Stimulated activated naive B cell treated with anti-CD40 and anti-IgM and Interleukin-4, amounts not matched to agents 10 μg/mL and 1 μg/mL and 100 μg/mL, for 72 hours (primary cell): ENCODE measurements at regions not wholly inside any gene's neighbourhood (a gene's known extent, or its start where the extent isn't known, plus 50 kb on each side); places are given as distances from the start of the nearest gene placed in this dataset.

Experiments
- ATAC-seq, 2 donors: fragments of 150-1000 bp; cut with Tn5 transposase; replicated peaks; 2 replicates each; pipeline ENCODE4 v1.10.0; 2021; ENCODE audit warnings: moderate library complexity in 1 of 2
- DNase-seq: peaks from one replicate; pipeline ENCODE4 v3.0.0; 2021
- H3K27ac Mint-ChIP-seq: one replicate; pipeline ENCODE4 v1.8.0; 2022; ENCODE audit warnings: mild to moderate bottlenecking, mixed read lengths
- H3K27me3 Mint-ChIP-seq, 2 donors: one replicate each; pipeline ENCODE4 v1.8.0; 2022; ENCODE audit warnings: mixed read lengths in 2 of 2
- H3K36me3 Mint-ChIP-seq, 2 donors: one replicate each; pipeline ENCODE4 v1.8.0; 2022; ENCODE audit warnings: mixed read lengths in 2 of 2, mild to moderate bottlenecking in 1 of 2
- H3K4me1 Mint-ChIP-seq, 2 donors: one replicate each; pipeline ENCODE4 v1.8.0; 2022; ENCODE audit warnings: mixed read lengths in 2 of 2, mild to moderate bottlenecking in 1 of 2
- H3K4me3 Mint-ChIP-seq, 2 donors: one replicate each; pipeline ENCODE4 v1.8.0; 2022; ENCODE audit warnings: mild to moderate bottlenecking in 2 of 2, mixed read lengths in 2 of 2, moderate library complexity in 1 of 2
- H3K9me3 Mint-ChIP-seq, 2 donors: one replicate each; pipeline ENCODE4 v1.8.0; 2022; ENCODE audit warnings: mixed read lengths in 2 of 2, mild to moderate bottlenecking in 1 of 2

DNA sequence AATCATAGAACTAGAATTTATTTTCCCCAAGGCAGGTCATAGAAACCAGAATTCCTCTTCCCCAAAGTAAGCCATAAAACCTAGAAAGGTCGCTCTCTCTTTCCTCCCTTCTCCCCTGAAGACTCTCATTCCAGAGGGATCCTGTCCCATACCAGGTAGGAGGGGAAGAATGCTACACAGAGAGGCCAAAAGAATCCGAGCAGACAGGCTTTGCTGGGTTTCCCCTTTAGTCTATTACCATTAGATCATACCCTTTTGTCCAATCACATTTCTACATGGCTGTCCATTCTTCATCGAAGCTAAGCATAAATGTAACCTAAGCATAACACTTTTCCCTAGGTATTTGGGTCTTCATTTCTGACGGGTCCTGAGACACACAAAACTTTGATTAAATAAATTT is 204.5 kb downstream of the SPTSSA start:
- Mint-ChIP-seq H3K9me3 (no peaks in the 10 kb centered on the region), H3K4me3 (no peak overlapping the region), H3K27me3 (peaks cover 5 to 6% of the 10 kb centered on the region in 2 donors), H3K4me1 (no peaks in the 10 kb centered on the region), H3K27ac (no peak overlapping the region), H3K36me3 (no peaks in the 10 kb centered on the region)
- ATAC-seq, result no peak
- no peak for DNase-seq

DNA sequence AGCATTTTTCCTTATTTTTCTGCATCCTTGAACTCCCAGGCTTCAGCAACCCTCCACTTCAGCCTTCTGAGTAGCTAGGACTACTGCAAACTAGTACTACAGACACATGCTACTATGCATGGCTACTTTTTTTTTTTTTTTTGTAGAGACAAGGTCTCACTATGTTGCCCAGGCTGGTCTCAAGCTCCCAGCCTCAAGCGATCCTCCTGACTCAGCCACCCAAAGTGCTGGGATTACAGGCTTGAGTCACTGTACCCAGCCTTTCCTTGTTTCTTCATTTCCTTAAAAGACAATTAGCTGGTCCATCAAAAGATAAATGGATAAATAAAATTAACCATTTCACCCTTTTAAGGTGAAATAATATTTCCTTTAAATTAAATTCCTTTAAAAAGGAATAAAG is 205.8 kb downstream of the SPTSSA start:
- peaks cover 5 to 7% of the 10 kb centered on the region in 2 donors for H3K27me3 Mint-ChIP-seq
- no peaks in the 10 kb centered on the region for H3K9me3 Mint-ChIP-seq
- no peaks in the 10 kb centered on the region for H3K36me3 Mint-ChIP-seq
- no peak for ATAC-seq
- no peak for DNase-seq
- H3K4me1 Mint-ChIP-seq, result peaks cover 0 to 1% of the 10 kb centered on the region in 2 donors
- no peak overlapping the region for H3K4me3 Mint-ChIP-seq
- no peak overlapping the region for H3K27ac Mint-ChIP-seq

DNA sequence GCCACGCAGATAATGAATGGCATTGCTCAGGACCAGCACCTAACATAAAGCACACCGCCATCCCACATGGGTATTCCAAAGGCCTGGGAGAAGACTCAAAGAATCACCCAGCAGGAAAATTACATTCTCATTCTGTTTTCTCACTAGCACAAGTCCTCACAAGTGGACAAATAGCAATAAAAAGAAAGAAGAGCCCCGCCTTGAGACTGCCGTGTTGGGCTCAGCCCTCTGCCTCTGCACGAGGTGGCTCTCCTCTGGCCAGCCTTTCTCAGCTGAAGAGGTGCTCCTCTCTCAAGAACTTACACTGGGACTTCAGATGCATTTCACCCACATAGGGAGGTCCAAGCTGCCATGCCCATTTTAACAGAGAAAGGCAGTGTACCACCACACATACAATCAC is 207.5 kb downstream of the SPTSSA start:
- no peak overlapping the region for H3K27ac Mint-ChIP-seq
- ATAC-seq (no peak), DNase-seq (no peak)
- no peaks in the 10 kb centered on the region for H3K36me3 Mint-ChIP-seq
- peaks cover 5 to 11% of the 10 kb centered on the region in 2 donors for H3K27me3 Mint-ChIP-seq
- H3K4me1 Mint-ChIP-seq, result peaks cover 0 to 1% of the 10 kb centered on the region in 2 donors
- H3K4me3 Mint-ChIP-seq, result no peak overlapping the region
- no peaks in the 10 kb centered on the region for H3K9me3 Mint-ChIP-seq

DNA sequence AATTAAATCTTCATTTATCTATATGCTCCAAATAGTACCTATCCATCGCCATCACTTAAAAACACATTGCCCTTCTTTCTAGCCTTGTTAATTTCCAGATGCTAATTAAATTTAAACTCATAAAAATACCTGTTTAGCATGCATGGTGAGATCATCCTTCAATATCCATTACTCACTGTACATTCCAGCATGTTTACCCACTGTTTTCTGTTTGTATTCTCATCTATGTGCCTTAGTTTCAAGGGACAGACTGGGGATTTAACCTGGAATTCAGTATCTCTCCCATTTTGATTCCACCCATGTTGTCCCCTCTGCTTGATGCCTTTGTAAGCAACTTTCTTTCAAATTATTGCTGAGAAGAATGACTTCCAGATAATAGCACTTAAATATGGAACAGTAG is 208.0 kb downstream of the SPTSSA start:
- Mint-ChIP-seq H3K27ac (no peak overlapping the region), H3K4me3 (no peak overlapping the region), H3K9me3 (no peaks in the 10 kb centered on the region), H3K27me3 (peaks cover 5 to 11% of the 10 kb centered on the region in 2 donors), H3K36me3 (no peaks in the 10 kb centered on the region), H3K4me1 (peaks cover 0 to 1% of the 10 kb centered on the region in 2 donors)
- no peak for ATAC-seq
- DNase-seq, result no peak

DNA sequence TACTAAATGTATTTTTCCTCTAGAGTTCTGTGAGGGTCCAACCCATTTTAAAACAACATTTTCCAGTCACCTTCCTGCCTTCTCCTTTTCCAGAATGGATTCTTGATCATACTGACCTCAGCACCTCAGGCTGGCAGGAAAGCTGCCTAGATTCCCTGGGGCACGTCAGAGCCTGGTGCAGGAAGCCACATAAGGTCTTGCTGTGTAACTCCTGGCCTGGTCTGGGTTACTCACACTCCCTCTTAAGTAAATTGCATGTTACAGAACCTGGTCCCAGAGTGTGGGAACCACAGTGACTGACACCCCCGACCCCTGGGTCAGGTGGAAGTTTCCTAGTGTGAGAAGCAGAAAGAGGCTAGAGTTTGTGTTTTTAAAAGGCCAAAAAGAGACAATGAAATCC is 209.8 kb downstream of the SPTSSA start:
- Mint-ChIP-seq H3K4me3 (no peak overlapping the region), H3K27ac (no peak overlapping the region), H3K27me3 (peaks cover under 1 to 6% of the 10 kb centered on the region in 2 donors), H3K4me1 (peaks cover 0 to 1% of the 10 kb centered on the region in 2 donors), H3K36me3 (no peaks in the 10 kb centered on the region), H3K9me3 (no peaks in the 10 kb centered on the region)
- DNase-seq (no peak), ATAC-seq (no peak)

DNA sequence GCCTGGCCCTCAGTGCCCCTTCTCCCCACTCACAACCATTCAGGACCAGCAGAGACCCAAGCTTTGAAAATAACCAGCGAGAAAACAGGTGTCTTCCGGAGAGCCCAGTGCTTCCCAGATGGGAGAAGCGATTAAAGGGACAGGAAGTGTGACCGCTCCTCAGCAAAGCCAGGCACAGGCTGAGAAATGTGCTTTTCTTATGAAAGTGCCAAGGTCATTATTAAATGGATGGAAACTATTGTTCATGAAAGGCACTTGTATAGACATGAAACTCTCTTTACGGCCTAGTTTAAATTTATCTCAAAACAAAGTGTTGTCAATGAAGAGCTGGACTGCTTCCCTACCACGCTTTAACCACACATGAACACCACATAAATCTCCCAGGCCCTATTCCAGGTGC is 210.4 kb downstream of the SPTSSA start:
- no peaks in the 10 kb centered on the region for H3K9me3 Mint-ChIP-seq
- H3K4me1 Mint-ChIP-seq, result peaks cover 0 to 1% of the 10 kb centered on the region in 2 donors
- no peak for ATAC-seq
- H3K27ac Mint-ChIP-seq, result no peak overlapping the region
- no peak for DNase-seq
- H3K36me3 Mint-ChIP-seq, result no peaks in the 10 kb centered on the region
- H3K4me3 Mint-ChIP-seq, result no peak overlapping the region
- peaks cover 0 to 6% of the 10 kb centered on the region in 2 donors for H3K27me3 Mint-ChIP-seq

DNA sequence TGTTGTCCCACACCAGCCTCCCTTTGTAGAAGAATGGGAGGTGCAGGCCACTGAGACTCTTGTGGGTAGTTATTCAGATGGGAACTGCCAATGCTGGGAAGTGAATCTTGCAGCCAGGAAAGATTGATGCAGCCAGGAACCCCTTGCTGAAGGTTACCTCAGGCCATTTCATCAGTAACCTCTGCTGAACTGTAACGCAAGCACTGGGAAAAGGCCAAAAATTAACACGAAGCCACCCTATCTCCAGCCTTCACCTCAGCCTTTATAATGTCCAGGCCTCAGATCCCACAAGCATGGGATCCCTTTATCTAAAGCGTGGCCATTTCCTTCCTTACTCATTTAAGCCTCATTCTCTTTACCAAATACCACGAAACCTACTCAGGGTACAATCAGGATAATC is 211.1 kb downstream of the SPTSSA start:
- ATAC-seq (no peak), DNase-seq (no peak)

DNA sequence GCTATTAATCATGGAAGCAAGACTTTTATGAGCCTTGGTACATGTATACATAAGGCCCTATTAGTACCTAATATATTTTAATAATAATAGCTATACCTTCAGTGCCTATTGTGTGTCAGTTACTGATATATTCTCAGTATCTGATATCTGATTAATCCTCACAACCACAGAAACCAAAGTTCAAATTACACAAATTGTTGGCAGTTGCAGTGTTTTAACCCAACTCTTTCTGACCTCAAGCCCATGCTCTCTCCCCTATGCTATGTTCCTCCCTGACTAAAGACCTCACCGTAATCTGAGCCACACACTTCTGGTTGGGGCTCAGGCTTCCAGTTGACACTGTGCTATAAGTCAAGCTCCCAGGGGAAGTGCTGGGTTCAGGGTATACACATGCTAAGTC is 214.4 kb downstream of the SPTSSA start:
- Mint-ChIP-seq H3K36me3 (no peaks in the 10 kb centered on the region), H3K4me1 (peaks cover 0 to 1% of the 10 kb centered on the region in 2 donors), H3K9me3 (peaks cover 0 to 1% of the 10 kb centered on the region in 2 donors), H3K4me3 (no peak overlapping the region), H3K27ac (no peak overlapping the region), H3K27me3 (peaks cover 6 to 8% of the 10 kb centered on the region in 2 donors)
- no peak for ATAC-seq
- DNase-seq, result no peak

More for the DNA sequence above, 211.1 kb downstream of the SPTSSA start:
- H3K27me3 Mint-ChIP-seq, result peaks cover 4 to 6% of the 10 kb centered on the region in 2 donors
- H3K27ac Mint-ChIP-seq, result no peak overlapping the region
- peaks cover 0 to 1% of the 10 kb centered on the region in 2 donors for H3K4me1 Mint-ChIP-seq
- H3K9me3 Mint-ChIP-seq, result no peaks in the 10 kb centered on the region
- no peak overlapping the region for H3K4me3 Mint-ChIP-seq
- H3K36me3 Mint-ChIP-seq, result no peaks in the 10 kb centered on the region

DNA sequence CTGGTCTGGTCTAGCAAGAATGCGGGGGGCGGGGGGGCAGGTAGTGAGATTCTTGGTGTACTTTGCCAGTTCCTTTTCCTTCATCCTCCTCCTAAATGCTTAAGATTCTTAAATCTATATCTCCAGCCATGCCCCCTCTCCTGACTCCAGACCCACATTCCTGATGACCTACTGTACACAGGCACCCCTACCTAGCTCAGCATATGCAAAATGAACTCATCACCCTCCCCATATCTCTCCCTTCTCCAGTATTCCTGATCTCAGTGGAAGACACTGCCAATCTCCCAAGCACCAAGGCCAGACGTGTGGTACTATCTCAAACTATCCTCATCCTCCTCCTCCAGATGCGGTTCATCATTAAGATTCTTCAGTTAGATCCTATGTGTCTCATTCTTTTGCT is 215.8 kb downstream of the SPTSSA start:
- Mint-ChIP-seq H3K4me1 (no peaks in the 10 kb centered on the region), H3K4me3 (no peak overlapping the region), H3K27me3 (peaks cover 8 to 16% of the 10 kb centered on the region in 2 donors), H3K9me3 (peaks cover 0 to 1% of the 10 kb centered on the region in 2 donors), H3K36me3 (no peaks in the 10 kb centered on the region), H3K27ac (no peak overlapping the region)
- DNase-seq, result no peak
- no peak for ATAC-seq

DNA sequence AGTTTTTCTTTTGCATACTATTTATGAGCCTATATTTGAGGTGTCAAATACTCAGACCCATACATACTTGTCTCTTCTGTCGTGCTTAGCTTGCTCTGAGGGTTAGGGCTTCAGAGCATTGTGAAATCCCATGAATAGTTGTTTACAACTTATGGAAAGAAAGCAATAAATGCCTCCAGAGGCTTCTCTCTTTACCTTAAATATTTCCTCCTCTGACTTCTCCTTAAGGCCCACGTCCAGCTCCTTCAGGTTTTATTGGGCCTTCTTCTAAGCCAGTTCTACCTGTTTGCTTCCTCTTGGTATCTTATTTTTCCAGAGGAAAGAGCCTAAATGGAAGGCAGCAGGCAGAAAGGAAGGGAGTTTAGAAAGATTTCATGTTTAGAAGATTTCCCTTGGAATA is 218.6 kb downstream of the SPTSSA start:
- H3K27ac Mint-ChIP-seq, result no peak overlapping the region
- H3K36me3 Mint-ChIP-seq, result no peaks in the 10 kb centered on the region
- peaks cover 12 to 17% of the 10 kb centered on the region in 2 donors for H3K27me3 Mint-ChIP-seq
- H3K4me1 Mint-ChIP-seq, result no peaks in the 10 kb centered on the region
- ATAC-seq (no peak), DNase-seq (no peak)
- peaks cover 0 to 1% of the 10 kb centered on the region in 2 donors for H3K9me3 Mint-ChIP-seq
- no peak overlapping the region for H3K4me3 Mint-ChIP-seq

DNA sequence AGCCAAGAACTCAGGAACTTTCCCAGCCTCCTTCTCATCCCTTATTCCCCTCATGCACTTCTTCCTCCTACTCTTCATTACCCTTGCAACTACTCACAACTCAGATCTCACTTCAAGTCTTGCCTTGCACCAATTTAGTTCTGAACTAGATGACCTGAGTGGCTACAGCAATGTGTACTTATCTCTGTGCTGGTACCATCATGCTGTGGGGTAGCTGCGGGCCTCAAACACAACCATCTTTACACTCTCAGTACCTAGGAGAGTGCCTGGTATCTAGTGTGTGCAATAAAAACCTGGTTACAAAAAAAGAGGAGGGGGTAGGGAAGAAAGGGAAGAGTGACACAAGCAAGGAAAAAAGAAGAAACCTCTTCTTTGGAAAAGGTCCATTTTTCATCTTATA is 219.0 kb downstream of the SPTSSA start:
- H3K4me1 Mint-ChIP-seq, result no peaks in the 10 kb centered on the region
- no peak overlapping the region for H3K27ac Mint-ChIP-seq
- no peak for ATAC-seq
- no peak for DNase-seq
- no peak overlapping the region for H3K4me3 Mint-ChIP-seq
- peaks cover 15 to 17% of the 10 kb centered on the region in 2 donors for H3K27me3 Mint-ChIP-seq
- peaks cover 0 to 1% of the 10 kb centered on the region in 2 donors for H3K9me3 Mint-ChIP-seq
- H3K36me3 Mint-ChIP-seq, result no peaks in the 10 kb centered on the region

DNA sequence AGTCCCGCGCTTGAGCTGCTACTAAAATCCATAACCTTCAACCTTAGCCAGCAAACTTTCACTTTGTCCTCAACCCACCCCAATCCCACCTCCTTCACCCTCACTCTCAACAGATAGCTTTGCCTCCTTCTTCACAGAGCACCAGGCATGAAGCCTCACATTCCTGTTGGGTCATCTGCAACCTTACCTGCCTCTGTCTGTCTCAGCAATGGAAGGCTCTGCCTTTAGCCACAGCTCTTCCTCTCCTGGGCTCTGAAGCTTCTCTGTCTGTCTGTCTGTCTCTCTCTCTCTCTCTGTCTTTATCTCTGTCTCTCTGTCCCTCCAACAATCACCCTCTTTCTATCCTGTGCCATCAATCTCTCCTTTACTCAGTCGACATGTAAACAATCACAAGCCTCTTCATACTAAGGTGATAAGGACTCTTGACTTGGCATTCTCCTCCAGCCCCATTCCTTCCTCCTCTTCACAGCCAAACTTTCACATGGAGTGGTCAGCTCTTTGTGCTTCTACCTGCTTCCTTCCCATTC is 220.8 kb downstream of the SPTSSA start:
- ATAC-seq (no peak), DNase-seq (no peak)
- Mint-ChIP-seq H3K9me3 (peaks cover 0 to 1% of the 10 kb centered on the region in 2 donors), H3K36me3 (no peaks in the 10 kb centered on the region), H3K27ac (no peak overlapping the region), H3K4me1 (no peaks in the 10 kb centered on the region), H3K27me3 (peaks cover 18 to 20% of the 10 kb centered on the region in 2 donors), H3K4me3 (no peak overlapping the region)

DNA sequence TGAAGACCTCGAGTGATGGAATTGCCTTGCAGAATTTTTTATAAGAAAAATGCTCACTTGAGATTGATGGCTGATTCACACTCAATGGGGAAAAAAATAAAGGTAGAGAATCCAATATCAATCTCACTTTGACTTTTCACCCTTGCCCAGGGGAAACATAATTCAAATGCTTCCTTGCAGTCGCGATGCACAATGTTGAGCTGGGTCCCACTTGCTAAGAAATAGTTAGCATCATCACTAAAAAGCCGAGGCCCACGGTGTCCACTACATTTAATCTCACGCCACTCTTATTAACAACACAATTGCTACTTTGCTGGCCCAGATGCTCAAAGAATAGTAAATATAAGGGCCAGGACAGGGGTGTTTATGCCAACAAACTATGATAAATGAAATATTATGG is 223.4 kb downstream of the SPTSSA start:
- peaks cover 13 to 20% of the 10 kb centered on the region in 2 donors for H3K27me3 Mint-ChIP-seq
- H3K4me1 Mint-ChIP-seq, result no peaks in the 10 kb centered on the region
- H3K36me3 Mint-ChIP-seq, result no peaks in the 10 kb centered on the region
- no peak overlapping the region for H3K4me3 Mint-ChIP-seq
- ATAC-seq, result no peak
- no peak overlapping the region for H3K27ac Mint-ChIP-seq
- no peaks in the 10 kb centered on the region for H3K9me3 Mint-ChIP-seq
- DNase-seq, result no peak

DNA sequence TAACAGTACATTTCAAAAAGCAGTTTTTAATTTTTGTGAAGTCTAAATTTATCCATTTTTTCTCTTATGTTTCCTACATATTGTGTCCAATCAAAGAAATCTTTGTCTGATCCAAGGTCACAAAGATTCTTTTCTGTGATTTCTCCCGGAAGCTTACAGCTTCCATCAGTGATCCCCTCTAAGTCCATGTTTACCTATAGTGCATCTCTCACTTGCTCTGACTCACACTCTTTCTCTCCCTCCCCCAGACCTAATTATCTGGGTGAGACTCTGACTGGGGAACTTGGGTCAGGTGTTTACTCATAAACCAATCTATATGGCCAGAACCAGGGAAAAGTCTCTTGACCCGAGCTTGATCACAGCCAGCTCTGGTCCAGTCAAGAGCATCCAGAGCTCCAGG is 224.4 kb downstream of the SPTSSA start:
- Mint-ChIP-seq H3K9me3 (no peaks in the 10 kb centered on the region), H3K4me1 (no peaks in the 10 kb centered on the region), H3K27me3 (peaks cover 13 to 20% of the 10 kb centered on the region in 2 donors), H3K27ac (no peak overlapping the region), H3K36me3 (no peaks in the 10 kb centered on the region), H3K4me3 (no peak overlapping the region)
- DNase-seq (no peak), ATAC-seq (no peak)

DNA sequence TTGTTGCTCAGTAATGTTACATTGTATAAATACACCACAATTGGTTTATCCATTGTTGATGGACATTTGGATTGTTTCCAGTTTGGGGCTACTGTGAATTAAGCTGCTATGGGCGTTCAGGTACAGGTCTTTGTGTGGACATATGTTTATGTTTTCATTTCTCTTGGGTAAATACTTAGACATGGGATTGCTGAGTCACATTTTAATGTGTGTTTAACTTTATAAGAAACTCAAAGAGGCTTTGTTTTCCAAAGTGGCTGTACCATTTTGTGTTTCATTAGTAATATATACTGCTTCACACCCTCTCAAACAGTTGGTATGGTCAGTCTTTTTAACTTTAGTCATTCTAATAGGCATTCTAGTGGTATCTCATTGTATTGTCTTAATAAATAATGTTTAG is 225.0 kb downstream of the SPTSSA start:
- Mint-ChIP-seq H3K27me3 (peaks cover 13 to 20% of the 10 kb centered on the region in 2 donors), H3K4me1 (no peaks in the 10 kb centered on the region), H3K9me3 (no peaks in the 10 kb centered on the region), H3K27ac (no peak overlapping the region), H3K36me3 (no peaks in the 10 kb centered on the region), H3K4me3 (no peak overlapping the region)
- DNase-seq (no peak), ATAC-seq (no peak)
